Stomach (tissue), 8 donors: ENCODE measurements at regions not wholly inside any gene's neighbourhood (a gene's known extent, or its start where the extent isn't known, plus 50 kb on each side); places are given as distances from the start of the nearest gene placed in this dataset.
"Not testable (repeated sequence)": the region's sequence is repeated elsewhere in the genome, so short reads cannot be mapped to it uniquely, and the experiment has no call there.

Experiments
- DNase-seq, 2 donors: peaks; one replicate each; pipeline versions ENCODE4 v3.0.0 to v3.0.0-alpha.2; 2013 to 2019
- H3K27ac ChIP-seq, 5 donors: fragments of 200-600 bp in 4 of 5; sonication (generic) in 4 of 5; one replicate each; pipeline ENCODE4 v1.5.1; 2013 to 2019; ENCODE audit warnings: mild to moderate bottlenecking in 1 of 5, moderate library complexity in 1 of 5
- H3K27me3 ChIP-seq, 3 donors: fragments of 200-600 bp; sonication (generic); one replicate each; pipeline ENCODE4 v1.5.1; 2017 to 2019; ENCODE audit warnings: mixed run types in 1 of 3
- H3K36me3 ChIP-seq, 4 donors: fragments of 200-600 bp; sonication (generic); 1 replicate in 3 of 4; 2 replicates in 1 of 4; pipeline ENCODE4 v1.5.1; 2016 to 2019
- H3K4me1 ChIP-seq, 4 donors: fragments of 200-600 bp; sonication (generic); one replicate each; pipeline ENCODE4 v1.5.1; 2016 to 2019
- H3K4me3 ChIP-seq, 4 donors: fragments of 200-600 bp; sonication (generic) in 3 of 4; one replicate each; pipeline ENCODE4 v1.5.1; 2016 to 2019; ENCODE audit warnings: mild to moderate bottlenecking in 1 of 4
- H3K9me3 ChIP-seq, 4 donors: fragments of 200-600 bp; sonication (generic); one replicate each; pipeline ENCODE4 v1.5.1; 2016 to 2019
- EP300 ChIP-seq: sonication (generic); formaldehyde crosslinking; IDR thresholded peaks from one replicate; pipeline ENCODE4 v1.6.1; 2017; ENCODE audit warnings: antibody characterized with exemption
- POLR2A ChIP-seq, 4 donors: fragments of 450-650 bp; IDR thresholded peaks; one replicate each; pipeline ENCODE4 v1.6.1; 2016; ENCODE audit warnings: antibody characterized with exemption in 4 of 4, control low read depth in 2 of 4, mild to moderate bottlenecking in 1 of 4, moderate library complexity in 1 of 4
- POLR2AphosphoS5 ChIP-seq, 3 donors: sonication (generic); formaldehyde crosslinking; IDR thresholded peaks; one replicate each; pipeline ENCODE4 v1.6.1; 2016; ENCODE audit warnings: antibody characterized with exemption in 3 of 3
- WGBS, 5 donors: extraction: QIAGEN DNeasy Blood & Tissue Kit in 3 of 5; methylation state at CpG; one replicate each; pipeline versions ENCODE4 v1.1.5 to v1.1.7; 2013 to 2018; 5-methylcytosine and 5-hydroxymethylcytosine counted together
- intact Hi-C: fragments of 100-400 bp; cut with DNase I; formaldehyde crosslinking; loops from one replicate; pipeline ENCODE4 v1.15.1; 2023; ENCODE audit warnings: low total_unique reads
- TF ChIP-seq, protein P1 (sequence below), 7 experiments: fragments of 450-650 bp in 4 of 7; fragments of 200-600 bp in 3 of 7; sonication (generic) in 3 of 7; IDR thresholded peaks; one replicate each; pipeline ENCODE4 v1.5.1; 2016 to 2019; ENCODE audit warnings: antibody characterized with exemption in 7 of 7, control low read depth in 2 of 7, mild to moderate bottlenecking in 1 of 7
- donor health status: healthy with polysubstance abuse.
- donor health status: Bipolar disorder and iron deficiency.
- donor health status: healthy.

DNA sequence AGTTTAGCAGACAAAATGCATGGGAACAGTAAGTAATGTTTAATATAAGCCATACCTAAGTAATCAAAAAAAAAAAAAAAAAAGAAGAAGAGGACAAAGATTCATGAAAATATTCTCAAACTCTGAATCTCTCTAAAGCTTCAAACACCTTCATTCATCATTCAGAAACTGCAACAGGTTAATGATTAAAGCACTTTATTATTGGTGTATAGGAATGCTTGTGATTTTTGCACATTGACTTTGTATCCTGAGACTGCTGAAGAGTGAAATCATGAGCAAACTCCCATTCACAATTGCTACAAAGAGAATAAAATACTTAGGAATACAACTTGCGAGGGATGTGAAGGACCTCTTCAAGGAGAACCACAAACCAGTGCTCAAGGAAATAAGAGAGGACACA lies 278.4 kb upstream of the DCN start:
- no peak overlapping the region for H3K4me3 ChIP-seq
- no peaks in the 10 kb centered on the region for H3K36me3 ChIP-seq
- no peak overlapping the region for H3K27ac ChIP-seq
- no peak for TF ChIP-seq POLR2A (IDR thresholded peaks at IDR 0.05)
- TF ChIP-seq, protein P1, sequence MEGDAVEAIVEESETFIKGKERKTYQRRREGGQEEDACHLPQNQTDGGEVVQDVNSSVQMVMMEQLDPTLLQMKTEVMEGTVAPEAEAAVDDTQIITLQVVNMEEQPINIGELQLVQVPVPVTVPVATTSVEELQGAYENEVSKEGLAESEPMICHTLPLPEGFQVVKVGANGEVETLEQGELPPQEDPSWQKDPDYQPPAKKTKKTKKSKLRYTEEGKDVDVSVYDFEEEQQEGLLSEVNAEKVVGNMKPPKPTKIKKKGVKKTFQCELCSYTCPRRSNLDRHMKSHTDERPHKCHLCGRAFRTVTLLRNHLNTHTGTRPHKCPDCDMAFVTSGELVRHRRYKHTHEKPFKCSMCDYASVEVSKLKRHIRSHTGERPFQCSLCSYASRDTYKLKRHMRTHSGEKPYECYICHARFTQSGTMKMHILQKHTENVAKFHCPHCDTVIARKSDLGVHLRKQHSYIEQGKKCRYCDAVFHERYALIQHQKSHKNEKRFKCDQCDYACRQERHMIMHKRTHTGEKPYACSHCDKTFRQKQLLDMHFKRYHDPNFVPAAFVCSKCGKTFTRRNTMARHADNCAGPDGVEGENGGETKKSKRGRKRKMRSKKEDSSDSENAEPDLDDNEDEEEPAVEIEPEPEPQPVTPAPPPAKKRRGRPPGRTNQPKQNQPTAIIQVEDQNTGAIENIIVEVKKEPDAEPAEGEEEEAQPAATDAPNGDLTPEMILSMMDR (IDR thresholded peaks at IDR 0.05) = no peak
- TF ChIP-seq EP300 = no peak
- no peak for TF ChIP-seq POLR2AphosphoS5 (IDR thresholded peaks at IDR 0.05)
- no peaks in the 10 kb centered on the region for H3K4me1 ChIP-seq
- intact Hi-C loops = no loop called here
- no peaks in the 10 kb centered on the region for H3K27me3 ChIP-seq
- no peaks in the 10 kb centered on the region for H3K9me3 ChIP-seq
- 67 to 95% (median 82%) methylated on average over 1 of the region's 1 CpG for WGBS, 5 donors
- DNase-seq = no peak

DNA sequence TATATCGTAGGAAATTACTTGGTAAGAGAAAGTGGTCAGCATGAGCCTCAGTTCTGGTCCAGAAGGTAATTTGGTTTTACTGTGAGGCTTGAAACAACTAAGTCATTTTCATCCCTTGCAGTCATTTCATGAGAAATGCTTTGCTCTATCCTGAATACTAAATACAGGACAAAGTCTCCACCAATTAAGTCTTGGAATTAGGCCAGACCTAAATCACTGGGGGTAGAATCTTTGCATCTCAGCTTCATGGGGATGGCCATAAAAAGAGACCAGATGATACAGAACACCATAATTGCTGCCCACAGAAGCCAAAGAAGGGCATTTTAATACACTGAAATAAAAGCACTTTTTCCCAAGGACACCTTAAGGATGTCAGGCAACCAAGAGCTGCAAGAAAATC lies 277.9 kb upstream of the DCN start:
- H3K36me3 ChIP-seq = no peaks in the 10 kb centered on the region
- no peak overlapping the region for H3K4me3 ChIP-seq
- intact Hi-C loops = no loop called here
- no peaks in the 10 kb centered on the region for H3K27me3 ChIP-seq
- H3K4me1 ChIP-seq = no peaks in the 10 kb centered on the region
- 74 to 100% (median 85%) methylated on average over 1 of the region's 1 CpG for WGBS, 5 donors
- no peaks in the 10 kb centered on the region for H3K9me3 ChIP-seq
- no peak overlapping the region for H3K27ac ChIP-seq
- TF ChIP-seq, protein P1 (IDR thresholded peaks at IDR 0.05) = no peak
- TF ChIP-seq EP300 (no peak), POLR2A (IDR thresholded peaks at IDR 0.05) (no peak)
- peak in 1 of 2 donors; percentile 9 for DNase-seq

DNA sequence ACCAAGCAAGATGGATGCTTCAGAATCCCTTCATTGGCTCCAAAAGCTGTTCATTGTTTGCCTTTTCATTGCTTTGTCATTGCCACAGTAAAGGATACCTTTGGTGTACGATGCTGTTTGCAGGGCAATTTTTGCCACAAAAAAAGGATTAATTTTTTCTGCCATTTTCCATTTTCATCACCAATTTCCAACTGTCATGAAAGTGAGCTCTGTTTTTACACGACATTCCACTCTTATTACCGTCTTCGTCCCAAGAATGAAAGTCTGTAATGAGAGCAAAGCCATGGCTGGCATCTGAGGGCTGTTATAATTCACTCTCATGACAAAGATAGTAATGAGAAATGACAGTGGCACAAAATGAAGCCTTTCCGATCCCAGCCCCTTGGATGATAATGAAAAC lies 272.7 kb upstream of the DCN start:
- Histone ChIP-seq H3K9me3 (peaks cover 0 to 8% (median 4%) of the 10 kb centered on the region in 4 donors), H3K36me3 (no peaks in the 10 kb centered on the region), H3K4me1 (no peaks in the 10 kb centered on the region), H3K27ac (no peak overlapping the region), H3K4me3 (no peak overlapping the region), H3K27me3 (no peaks in the 10 kb centered on the region)
- 67 to 75% (median 73%) methylated on average over 5 of the region's 5 CpGs for WGBS, 5 donors
- no peak for DNase-seq
- intact Hi-C loops = no loop called here
- no peak for TF ChIP-seq POLR2AphosphoS5 (IDR thresholded peaks at IDR 0.05)
- TF ChIP-seq POLR2A (IDR thresholded peaks at IDR 0.05) = no peak
- TF ChIP-seq EP300 = no peak
- TF ChIP-seq, protein P1 (IDR thresholded peaks at IDR 0.05) = no peak

DNA sequence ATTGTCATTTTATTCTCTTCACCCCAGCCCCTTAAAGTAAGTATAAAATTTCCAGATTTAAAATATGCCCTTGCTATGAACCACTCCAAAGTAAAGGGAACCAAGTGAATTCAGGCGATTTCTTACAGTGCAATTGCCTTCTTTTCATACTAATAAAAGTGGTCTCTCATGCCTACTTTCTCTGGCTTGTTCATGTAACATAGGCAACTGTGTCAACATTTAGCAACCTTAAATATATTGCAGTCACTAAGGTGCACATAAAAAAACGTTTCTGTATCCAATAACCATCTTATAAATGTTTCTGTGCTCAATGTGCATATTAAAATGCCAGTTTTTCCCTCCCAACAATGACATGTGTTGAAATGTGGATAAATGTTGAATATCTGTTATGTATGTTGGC lies 271.6 kb upstream of the DCN start:
- no peaks in the 10 kb centered on the region for H3K36me3 ChIP-seq
- intact Hi-C loops = no loop called here
- H3K4me1 ChIP-seq = no peaks in the 10 kb centered on the region
- no peaks in the 10 kb centered on the region for H3K27me3 ChIP-seq
- TF ChIP-seq EP300 = no peak
- TF ChIP-seq, protein P1 (IDR thresholded peaks at IDR 0.05) = no peak
- TF ChIP-seq POLR2A (IDR thresholded peaks at IDR 0.05) = no peak
- no peak for TF ChIP-seq POLR2AphosphoS5 (IDR thresholded peaks at IDR 0.05)
- H3K4me3 ChIP-seq = no peak overlapping the region
- no peak for DNase-seq
- H3K27ac ChIP-seq = no peak overlapping the region
- peaks cover 0 to 8% (median 4%) of the 10 kb centered on the region in 4 donors for H3K9me3 ChIP-seq
- 50 to 65% (median 61%) methylated on average over 2 of the region's 2 CpGs for WGBS, 5 donors

DNA sequence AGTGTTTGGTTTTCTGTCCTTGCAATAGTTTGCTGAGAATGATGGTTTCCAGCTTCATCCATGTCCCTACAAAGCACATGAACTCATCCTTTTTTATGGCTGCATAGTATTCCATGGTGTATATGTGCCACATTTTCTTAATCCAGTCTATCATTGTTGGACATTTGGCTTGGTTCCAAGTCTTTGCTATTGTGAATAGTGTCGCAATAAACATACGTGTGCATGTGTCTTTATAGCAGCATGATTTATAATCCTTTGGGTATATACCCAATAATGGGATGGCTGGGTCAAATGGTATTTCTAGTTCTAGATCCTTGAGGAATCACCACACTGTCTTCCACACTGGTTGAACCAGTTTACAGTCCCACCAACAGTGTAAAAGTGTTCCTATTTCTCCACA lies 269.8 kb upstream of the DCN start:
- 83 to 100% methylated on average over 1 to 2 of the region's 2 CpGs; no CpG with 5 or more reads in 3 of the 5 donors for WGBS, 5 donors
- intact Hi-C loops, H3K4me1 ChIP-seq: not testable (repeated sequence)

More for the DNA sequence above, 269.8 kb upstream of the DCN start:
- H3K9me3 ChIP-seq, H3K36me3 ChIP-seq, H3K27me3 ChIP-seq, H3K27ac ChIP-seq, DNase-seq, H3K4me3 ChIP-seq: not testable (repeated sequence)
